NCI-H345 treated with DMSO at 0.1 percent for 48 hours (cell line): ENCODE measurements at regions not wholly inside any gene's neighbourhood (a gene's known extent, or its start where the extent isn't known, plus 50 kb on each side); places are given as distances from the start of the nearest gene placed in this dataset.
"Not testable (repeated sequence)": the region's sequence is repeated elsewhere in the genome, so short reads cannot be mapped to it uniquely, and the experiment has no call there.

ENCODE experiments used
- DNase-seq: peaks from one replicate; lab custom pipeline; 2025; ENCODE audit not compliant: unreplicated experiment; lab: John Stamatoyannopoulos, UW

GRCh38 chr3:110293660-110294059, 778.0 kb upstream of the NECTIN3 start:
- no peak for DNase-seq

GRCh38 chr3:110296885-110297284, 774.7 kb upstream of the NECTIN3 start:
- DNase-seq = no peak

- no peak for DNase-seq
Measured at GRCh38 chr3:110301781-110302180, 769.8 kb upstream of the NECTIN3 start.

GRCh38 chr3:110307065-110307809, 764.4 kb upstream of the NECTIN3 start:
- DNase-seq = no peak

GRCh38 chr3:110311541-110311940, 760.1 kb upstream of the NECTIN3 start:
- no peak for DNase-seq

GRCh38 chr3:110314512-110315114, 757.0 kb upstream of the NECTIN3 start:
- DNase-seq = peak; percentile 6

- DNase-seq = no peak
Measured at GRCh38 chr3:110318108-110318507, 753.5 kb upstream of the NECTIN3 start.

GRCh38 chr3:110323349-110323748, 748.3 kb upstream of the NECTIN3 start:
- no peak for DNase-seq

GRCh38 chr3:110324171-110324705, 747.4 kb upstream of the NECTIN3 start:
- DNase-seq = no peak

GRCh38 chr3:110327870-110328269, 743.7 kb upstream of the NECTIN3 start:
- no peak for DNase-seq

GRCh38 chr3:110331562-110331961, 740.1 kb upstream of the NECTIN3 start:
- DNase-seq = not testable (repeated sequence)

- no peak for DNase-seq
Measured at GRCh38 chr3:110332629-110333028, 739.0 kb upstream of the NECTIN3 start.

- no peak for DNase-seq
Measured at GRCh38 chr3:110341047-110341446, 730.6 kb upstream of the NECTIN3 start.

- no peak for DNase-seq
Measured at GRCh38 chr3:110343376-110343775, 728.2 kb upstream of the NECTIN3 start.

- DNase-seq = no peak
Measured at GRCh38 chr3:110343945-110344344, 727.7 kb upstream of the NECTIN3 start.

- no peak for DNase-seq
Measured at GRCh38 chr3:110344487-110344886, 727.1 kb upstream of the NECTIN3 start.

GRCh38 chr3:110344897-110345767, 726.5 kb upstream of the NECTIN3 start:
- DNase-seq = no peak

- no peak for DNase-seq
Measured at GRCh38 chr3:110349295-110349694, 722.3 kb upstream of the NECTIN3 start.

GRCh38 chr3:110352841-110353604, 718.6 kb upstream of the NECTIN3 start:
- no peak for DNase-seq

- no peak for DNase-seq
Measured at GRCh38 chr3:110362751-110363150, 708.9 kb upstream of the NECTIN3 start.

- DNase-seq = not testable (repeated sequence)
Measured at GRCh38 chr3:110367289-110367688, 704.3 kb upstream of the NECTIN3 start.
